ENCODE measurements at regions not wholly inside any gene's neighbourhood (a gene's known extent, or its start where the extent isn't known, plus 50 kb on each side); places are given as distances from the start of the nearest gene placed in this dataset.

DNA sequence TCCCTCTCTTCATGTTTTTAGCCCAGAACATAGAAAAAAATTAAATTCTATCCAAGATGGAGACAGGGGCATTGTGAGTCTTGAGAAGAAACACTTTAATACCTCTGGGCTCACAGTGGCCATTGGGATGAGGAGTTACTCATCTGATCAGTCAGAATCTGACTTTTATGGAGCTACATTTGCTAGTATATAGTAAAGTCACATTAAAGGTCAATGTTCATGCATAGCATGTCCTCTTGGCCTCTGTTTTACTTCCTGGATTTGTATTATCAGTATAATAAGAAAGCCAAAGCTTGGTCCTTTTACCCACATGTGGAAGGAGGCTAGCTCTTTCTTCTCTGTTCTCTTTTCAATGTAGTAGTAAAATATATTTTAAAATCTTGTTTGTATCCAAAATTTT is 93.6 kb upstream of the CNOT2 start:
- ATAC-seq (no peak), DNase-seq (no peak)
- H3K4me3 Mint-ChIP-seq: no peak overlapping the region
- H3K27me3 Mint-ChIP-seq: peaks cover 28% of the 10 kb centered on the region
- no peak overlapping the region for H3K27ac Mint-ChIP-seq
- no peaks in the 10 kb centered on the region for H3K36me3 Mint-ChIP-seq (ENCODE audit: low read depth)
- H3K4me1 Mint-ChIP-seq: no peaks in the 10 kb centered on the region
- H3K9me3 ChIP-seq (ENCODE audit: control insufficient read depth, low read length, poor library complexity, severe bottlenecking): no peaks in the 10 kb centered on the region

- Mint-ChIP-seq H3K27ac (no peak overlapping the region), H3K4me3 (no peak overlapping the region), H3K27me3 (peaks cover 28% of the 10 kb centered on the region), H3K4me1 (no peaks in the 10 kb centered on the region), H3K36me3 (ENCODE audit: low read depth) (no peaks in the 10 kb centered on the region)
- ATAC-seq: no peak
- H3K9me3 ChIP-seq (ENCODE audit: control insufficient read depth, low read length, poor library complexity, severe bottlenecking): no peaks in the 10 kb centered on the region
- no peak for DNase-seq
Measured at GRCh38 chr12:70150230-70150629, 93.0 kb upstream of the CNOT2 start.

DNA sequence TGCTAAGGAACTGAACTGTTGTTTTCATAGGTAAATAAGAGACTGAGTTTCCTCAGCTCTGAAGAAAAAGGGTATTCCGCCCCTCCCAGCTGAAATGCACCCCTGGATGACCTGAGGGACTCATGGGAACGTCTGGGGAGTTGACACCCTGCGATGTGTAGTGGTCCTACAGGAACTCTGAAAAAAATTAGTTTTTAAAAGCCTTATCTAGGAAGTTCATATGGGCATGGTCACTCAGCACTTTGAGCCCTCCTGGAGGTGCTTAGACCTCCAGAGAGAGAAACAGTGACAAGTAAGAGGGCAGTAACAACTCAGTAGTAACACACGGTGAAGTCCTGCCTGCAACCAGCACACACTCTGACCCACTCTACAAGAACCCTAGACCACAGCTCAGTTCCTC is 91.2 kb upstream of the CNOT2 start:
- no peaks in the 10 kb centered on the region for H3K36me3 Mint-ChIP-seq (ENCODE audit: low read depth)

DNA sequence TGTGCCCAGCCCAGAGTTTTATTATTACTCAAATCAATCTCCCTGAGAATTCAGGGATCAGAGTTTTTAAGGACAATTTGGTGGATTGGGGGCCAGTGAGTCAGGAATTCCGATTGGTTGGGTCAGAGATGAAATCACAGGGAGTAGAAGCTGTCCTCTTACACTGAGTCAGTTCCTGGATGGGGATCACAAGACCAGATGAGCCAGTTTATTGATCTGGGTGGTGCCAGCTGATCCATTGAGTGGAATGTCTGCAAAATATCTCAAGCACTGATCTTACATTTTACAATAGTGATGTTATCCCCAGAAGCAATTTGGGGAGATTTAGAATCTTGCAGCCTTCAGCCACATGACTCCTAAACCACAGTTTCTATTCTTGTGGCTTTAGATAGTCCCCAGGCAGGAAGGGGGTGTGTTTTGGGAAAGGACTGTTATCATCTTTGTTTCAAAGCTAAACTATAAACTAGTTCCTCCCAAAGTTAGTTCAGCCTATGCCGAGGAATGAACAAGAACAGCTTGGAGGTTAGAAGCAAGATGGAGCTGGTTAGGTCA is 89.1 kb upstream of the CNOT2 start:
- Mint-ChIP-seq H3K27me3 (peaks cover 20% of the 10 kb centered on the region), H3K4me3 (no peak overlapping the region), H3K27ac (no peak overlapping the region), H3K36me3 (ENCODE audit: low read depth) (no peaks in the 10 kb centered on the region), H3K4me1 (no peaks in the 10 kb centered on the region)
- H3K9me3 ChIP-seq (ENCODE audit: control insufficient read depth, low read length, poor library complexity, severe bottlenecking): no peaks in the 10 kb centered on the region
- no peak for ATAC-seq
- no peak for DNase-seq

More for the DNA sequence above, 91.2 kb upstream of the CNOT2 start:
- H3K9me3 ChIP-seq (ENCODE audit: control insufficient read depth, low read length, poor library complexity, severe bottlenecking): no peaks in the 10 kb centered on the region
- H3K27me3 Mint-ChIP-seq: peaks cover 24% of the 10 kb centered on the region
- no peak overlapping the region for H3K4me3 Mint-ChIP-seq
- H3K4me1 Mint-ChIP-seq: no peaks in the 10 kb centered on the region
- ATAC-seq (no peak), DNase-seq (no peak)
- H3K27ac Mint-ChIP-seq: no peak overlapping the region

DNA sequence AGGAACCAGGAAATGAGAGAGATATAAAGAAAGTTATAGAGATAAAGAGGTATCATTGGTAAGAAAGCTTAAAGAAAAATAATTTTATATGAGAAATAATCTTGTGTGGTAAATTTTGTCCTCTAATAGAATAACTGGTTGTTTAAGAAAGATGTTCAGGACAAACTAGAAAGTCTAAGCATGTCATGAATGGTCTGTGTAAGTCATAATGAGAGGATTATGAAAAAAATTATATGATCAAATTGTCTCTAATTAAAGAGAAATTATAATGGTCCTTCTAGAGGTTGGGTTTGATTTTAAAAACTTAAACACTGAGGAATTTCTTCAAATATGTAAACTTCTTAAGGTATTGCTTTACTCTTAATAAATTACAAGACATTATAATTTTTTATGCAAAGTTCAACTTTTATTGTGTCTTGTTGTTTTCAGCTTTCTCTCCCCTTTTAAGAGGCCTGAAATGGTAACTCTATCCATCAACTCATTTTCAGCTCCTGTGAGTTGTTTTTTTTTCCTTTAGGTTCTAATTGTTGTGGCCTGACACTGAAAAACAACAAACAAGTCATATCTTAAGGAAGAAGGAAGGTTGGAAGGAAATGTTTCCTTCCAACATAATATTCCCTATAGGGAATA is 88.2 kb upstream of the CNOT2 start:
- Mint-ChIP-seq H3K4me3 (no peak overlapping the region), H3K36me3 (ENCODE audit: low read depth) (no peaks in the 10 kb centered on the region), H3K27me3 (peaks cover 20% of the 10 kb centered on the region), H3K4me1 (no peaks in the 10 kb centered on the region), H3K27ac (no peak overlapping the region)
- ATAC-seq (no peak), DNase-seq (no peak)
- H3K9me3 ChIP-seq (ENCODE audit: control insufficient read depth, low read length, poor library complexity, severe bottlenecking): no peaks in the 10 kb centered on the region

GRCh38 chr12:70157099-70157498 is 86.1 kb upstream of the CNOT2 start:
- no peak overlapping the region for H3K4me3 Mint-ChIP-seq
- no peaks in the 10 kb centered on the region for H3K4me1 Mint-ChIP-seq
- peaks cover under 1% of the 10 kb centered on the region for H3K27me3 Mint-ChIP-seq
- H3K9me3 ChIP-seq (ENCODE audit: control insufficient read depth, low read length, poor library complexity, severe bottlenecking): no peaks in the 10 kb centered on the region
- no peak for DNase-seq
- no peaks in the 10 kb centered on the region for H3K36me3 Mint-ChIP-seq (ENCODE audit: low read depth)
- ATAC-seq: no peak
- H3K27ac Mint-ChIP-seq: no peak overlapping the region

- Mint-ChIP-seq H3K27me3 (peaks cover 7% of the 10 kb centered on the region), H3K27ac (no peak overlapping the region), H3K4me3 (no peak overlapping the region), H3K4me1 (no peaks in the 10 kb centered on the region), H3K36me3 (ENCODE audit: low read depth) (no peaks in the 10 kb centered on the region)
- no peaks in the 10 kb centered on the region for H3K9me3 ChIP-seq (ENCODE audit: control insufficient read depth, low read length, poor library complexity, severe bottlenecking)
- ATAC-seq (no peak), DNase-seq (no peak)
Measured at GRCh38 chr12:70165450-70165849, 77.8 kb upstream of the CNOT2 start.

DNA sequence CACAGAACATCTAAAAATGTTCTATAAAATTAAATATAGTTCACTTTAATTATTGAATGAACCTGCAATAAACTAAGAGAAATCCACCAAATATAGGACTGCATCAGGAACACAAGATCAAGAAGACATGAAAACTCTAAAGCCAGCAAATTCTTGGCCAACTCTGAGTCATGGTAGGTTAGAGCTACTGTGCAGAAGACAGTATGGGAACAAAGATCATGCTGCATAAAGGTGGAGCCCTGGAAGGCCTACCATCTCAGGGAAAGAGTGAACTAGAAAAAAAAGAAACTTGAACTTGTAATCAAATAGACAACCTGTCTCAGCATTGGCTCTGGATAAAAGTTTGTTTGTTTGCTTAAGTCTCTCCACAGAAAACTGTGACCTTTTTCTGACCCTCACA is 66.9 kb upstream of the CNOT2 start:
- DNase-seq (no peak), ATAC-seq (no peak)
- Mint-ChIP-seq H3K36me3 (ENCODE audit: low read depth) (no peaks in the 10 kb centered on the region), H3K27me3 (no peaks in the 10 kb centered on the region), H3K4me3 (no peak overlapping the region), H3K27ac (no peak overlapping the region), H3K4me1 (no peaks in the 10 kb centered on the region)
- H3K9me3 ChIP-seq (ENCODE audit: control insufficient read depth, low read length, poor library complexity, severe bottlenecking): no peaks in the 10 kb centered on the region

- ATAC-seq (no peak), DNase-seq (no peak)
- no peaks in the 10 kb centered on the region for H3K9me3 ChIP-seq (ENCODE audit: control insufficient read depth, low read length, poor library complexity, severe bottlenecking)
- Mint-ChIP-seq H3K4me3 (no peak overlapping the region), H3K27me3 (no peaks in the 10 kb centered on the region), H3K4me1 (no peaks in the 10 kb centered on the region), H3K27ac (no peak overlapping the region), H3K36me3 (ENCODE audit: low read depth) (no peaks in the 10 kb centered on the region)
Measured at GRCh38 chr12:70177631-70178030, 65.6 kb upstream of the CNOT2 start.

GRCh38 chr12:70178038-70178437 is 65.2 kb upstream of the CNOT2 start:
- ATAC-seq: no peak
- no peaks in the 10 kb centered on the region for H3K9me3 ChIP-seq (ENCODE audit: control insufficient read depth, low read length, poor library complexity, severe bottlenecking)
- Mint-ChIP-seq H3K36me3 (ENCODE audit: low read depth) (no peaks in the 10 kb centered on the region), H3K27me3 (no peaks in the 10 kb centered on the region), H3K4me3 (no peak overlapping the region), H3K4me1 (no peaks in the 10 kb centered on the region), H3K27ac (no peak overlapping the region)
- no peak for DNase-seq

DNA sequence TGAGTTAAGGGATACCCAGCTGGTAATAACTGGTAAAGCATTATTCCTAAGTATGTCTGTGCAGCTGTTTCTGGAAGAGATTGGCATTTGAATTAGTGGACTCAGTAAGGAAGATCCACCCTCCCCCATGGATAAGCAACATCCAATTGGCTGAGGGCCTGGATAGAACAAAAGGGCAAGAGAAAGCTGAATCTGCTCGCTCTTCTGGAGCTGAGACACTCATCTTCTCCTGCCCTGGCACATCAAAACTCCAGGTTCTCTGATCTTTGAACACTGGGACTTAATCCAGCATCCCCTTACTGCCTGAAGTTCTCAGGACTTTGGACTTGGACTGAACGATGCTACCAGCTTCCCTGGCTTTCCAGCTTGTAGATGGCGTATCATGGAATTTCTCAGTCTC is 63.1 kb upstream of the CNOT2 start:
- ATAC-seq (no peak), DNase-seq (no peak)
- no peaks in the 10 kb centered on the region for H3K9me3 ChIP-seq (ENCODE audit: control insufficient read depth, low read length, poor library complexity, severe bottlenecking)
- Mint-ChIP-seq H3K4me3 (no peak overlapping the region), H3K27me3 (no peaks in the 10 kb centered on the region), H3K27ac (no peak overlapping the region), H3K36me3 (ENCODE audit: low read depth) (no peaks in the 10 kb centered on the region), H3K4me1 (no peaks in the 10 kb centered on the region)

DNA sequence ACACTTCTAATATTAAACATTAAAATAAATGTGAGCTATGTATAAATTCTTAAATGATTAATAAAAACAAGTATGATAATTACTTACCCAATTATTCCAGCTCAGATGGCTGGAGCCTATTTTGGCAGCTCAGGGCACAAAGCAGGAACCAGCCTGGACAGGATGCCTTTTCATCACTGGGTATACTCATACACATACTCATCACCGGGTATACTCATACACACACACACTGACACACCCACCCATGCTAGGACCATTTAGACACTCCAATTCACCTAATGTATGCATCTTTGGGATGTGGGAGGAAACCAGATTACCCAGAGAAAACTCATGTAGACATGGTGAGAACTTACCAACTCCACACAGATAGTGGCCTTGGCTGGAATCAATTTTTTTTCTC is 57.9 kb upstream of the CNOT2 start:
- H3K36me3 Mint-ChIP-seq (ENCODE audit: low read depth): peaks cover 2% of the 10 kb centered on the region
- no peaks in the 10 kb centered on the region for H3K4me1 Mint-ChIP-seq
- H3K4me3 Mint-ChIP-seq: no peak overlapping the region
- no peak for ATAC-seq
- no peaks in the 10 kb centered on the region for H3K27me3 Mint-ChIP-seq
- no peak for DNase-seq
- no peak overlapping the region for H3K27ac Mint-ChIP-seq
- no peaks in the 10 kb centered on the region for H3K9me3 ChIP-seq (ENCODE audit: control insufficient read depth, low read length, poor library complexity, severe bottlenecking)

DNA sequence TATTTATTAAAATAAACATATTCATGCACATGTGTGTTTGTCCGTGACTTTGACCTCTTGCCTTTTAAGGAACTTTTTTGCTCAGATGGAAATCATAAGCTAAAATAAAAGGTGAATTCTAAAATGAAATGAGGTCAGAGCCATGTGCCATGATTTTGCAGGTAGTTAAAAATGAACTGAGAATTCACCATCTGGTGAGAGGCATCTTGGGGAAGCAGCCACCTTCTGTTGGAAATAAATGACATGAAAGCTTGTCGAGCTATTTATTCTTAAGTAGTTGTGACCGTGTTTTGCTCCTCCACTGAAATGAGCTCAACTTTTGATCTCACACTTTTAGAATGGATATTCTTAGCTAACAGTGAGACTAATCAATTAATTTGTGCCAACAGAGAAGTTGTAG is 56.8 kb upstream of the CNOT2 start:
- ATAC-seq (no peak), DNase-seq (no peak)
- Mint-ChIP-seq H3K36me3 (ENCODE audit: low read depth) (peaks cover 2% of the 10 kb centered on the region), H3K4me3 (no peak overlapping the region), H3K27ac (no peak overlapping the region), H3K27me3 (no peaks in the 10 kb centered on the region), H3K4me1 (no peaks in the 10 kb centered on the region)
- H3K9me3 ChIP-seq (ENCODE audit: control insufficient read depth, low read length, poor library complexity, severe bottlenecking): no peaks in the 10 kb centered on the region

GRCh38 chr12:70190262-70191010 is 52.8 kb upstream of the CNOT2 start:
- H3K9me3 ChIP-seq (ENCODE audit: control insufficient read depth, low read length, poor library complexity, severe bottlenecking): no peaks in the 10 kb centered on the region
- no peak for DNase-seq
- H3K27ac Mint-ChIP-seq: no peak overlapping the region
- ATAC-seq: no peak
- no peak overlapping the region for H3K4me3 Mint-ChIP-seq
- no peaks in the 10 kb centered on the region for H3K4me1 Mint-ChIP-seq
- no peaks in the 10 kb centered on the region for H3K27me3 Mint-ChIP-seq
- peaks cover 2% of the 10 kb centered on the region for H3K36me3 Mint-ChIP-seq (ENCODE audit: low read depth)
